ENCODE measurements at regions not wholly inside any gene's neighbourhood (a gene's known extent, or its start where the extent isn't known, plus 50 kb on each side); places are given as distances from the start of the nearest gene placed in this dataset.
"Not testable (repeated sequence)": the region's sequence is repeated elsewhere in the genome, so short reads cannot be mapped to it uniquely, and the experiment has no call there.

DNA sequence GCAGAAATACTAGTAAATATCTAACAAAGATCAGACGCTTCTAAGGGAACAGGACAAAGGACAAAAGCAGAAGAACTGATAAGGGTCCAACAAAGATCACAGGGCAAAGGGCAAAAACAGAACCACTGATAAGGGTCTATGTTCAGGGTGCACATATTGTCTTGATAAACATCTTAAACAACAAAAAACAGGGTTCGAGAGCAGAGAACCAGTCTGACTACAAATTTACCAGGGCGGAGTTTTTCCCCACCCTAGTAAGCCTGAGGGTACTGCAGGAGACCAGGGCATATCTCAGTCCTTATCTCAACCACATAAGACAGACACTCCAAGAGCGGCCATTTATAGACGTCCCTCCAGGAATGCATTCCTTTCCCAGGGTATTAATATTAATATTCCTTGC lies 833.5 kb downstream of the BRINP3 start:
- DNase-seq, result not testable (repeated sequence)

DNA sequence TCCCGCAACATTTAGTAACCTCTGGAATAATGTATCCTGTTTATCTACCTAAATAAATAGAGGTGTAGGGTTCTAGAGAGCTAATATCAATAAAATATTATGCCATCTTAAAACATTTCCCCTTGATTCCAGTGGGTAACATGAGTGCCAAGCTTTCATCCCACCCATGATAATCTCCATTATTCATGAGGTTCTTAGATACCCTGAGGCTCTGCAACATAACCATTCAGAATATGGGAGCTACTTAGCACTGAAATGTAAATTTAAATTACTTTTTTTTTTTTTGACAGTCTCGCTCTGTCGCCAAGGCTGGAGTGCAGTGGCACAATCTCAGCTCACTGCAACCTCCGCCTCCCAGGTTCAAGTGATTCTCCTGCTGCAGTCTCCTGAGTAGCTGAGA lies 832.7 kb downstream of the BRINP3 start:
- DNase-seq, result no peak

DNA sequence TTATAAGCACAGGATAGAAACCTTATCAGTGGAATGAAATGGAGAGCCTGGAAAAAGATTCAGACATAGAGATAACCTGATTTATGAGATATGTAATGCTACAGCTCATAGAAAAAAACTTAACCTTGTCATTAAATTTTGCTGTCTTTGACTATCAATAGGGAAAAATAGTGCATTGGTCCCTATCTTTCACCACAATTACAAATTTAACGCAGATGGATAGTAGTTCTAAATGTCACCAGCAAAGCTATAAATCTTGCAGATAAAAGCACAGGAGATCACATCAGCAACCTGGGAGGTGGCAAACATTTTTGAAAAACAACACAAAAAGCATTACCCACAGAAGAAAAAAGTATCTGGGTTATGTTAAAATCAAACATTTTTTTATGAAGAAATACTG lies 831.6 kb downstream of the BRINP3 start:
- no peak for DNase-seq

DNA sequence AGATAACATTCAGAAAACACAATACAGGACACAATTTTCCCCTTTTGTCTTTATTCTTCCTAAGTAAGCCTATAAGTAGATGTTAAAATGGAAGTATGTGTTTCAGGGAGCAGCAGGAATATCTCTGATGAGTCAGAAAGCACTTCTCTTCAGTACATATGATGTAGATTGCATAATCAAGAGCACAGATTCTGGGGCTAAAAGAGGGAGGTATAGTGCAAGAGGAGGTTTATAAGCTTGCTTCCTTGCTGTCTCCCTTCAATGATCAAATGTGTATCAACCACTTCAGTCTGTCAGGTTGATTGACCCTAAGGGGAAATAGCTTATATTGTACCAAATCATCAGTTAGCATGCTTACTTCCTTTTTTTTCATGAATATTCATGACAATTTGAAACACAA lies 822.8 kb downstream of the BRINP3 start:
- no peak for DNase-seq

DNA sequence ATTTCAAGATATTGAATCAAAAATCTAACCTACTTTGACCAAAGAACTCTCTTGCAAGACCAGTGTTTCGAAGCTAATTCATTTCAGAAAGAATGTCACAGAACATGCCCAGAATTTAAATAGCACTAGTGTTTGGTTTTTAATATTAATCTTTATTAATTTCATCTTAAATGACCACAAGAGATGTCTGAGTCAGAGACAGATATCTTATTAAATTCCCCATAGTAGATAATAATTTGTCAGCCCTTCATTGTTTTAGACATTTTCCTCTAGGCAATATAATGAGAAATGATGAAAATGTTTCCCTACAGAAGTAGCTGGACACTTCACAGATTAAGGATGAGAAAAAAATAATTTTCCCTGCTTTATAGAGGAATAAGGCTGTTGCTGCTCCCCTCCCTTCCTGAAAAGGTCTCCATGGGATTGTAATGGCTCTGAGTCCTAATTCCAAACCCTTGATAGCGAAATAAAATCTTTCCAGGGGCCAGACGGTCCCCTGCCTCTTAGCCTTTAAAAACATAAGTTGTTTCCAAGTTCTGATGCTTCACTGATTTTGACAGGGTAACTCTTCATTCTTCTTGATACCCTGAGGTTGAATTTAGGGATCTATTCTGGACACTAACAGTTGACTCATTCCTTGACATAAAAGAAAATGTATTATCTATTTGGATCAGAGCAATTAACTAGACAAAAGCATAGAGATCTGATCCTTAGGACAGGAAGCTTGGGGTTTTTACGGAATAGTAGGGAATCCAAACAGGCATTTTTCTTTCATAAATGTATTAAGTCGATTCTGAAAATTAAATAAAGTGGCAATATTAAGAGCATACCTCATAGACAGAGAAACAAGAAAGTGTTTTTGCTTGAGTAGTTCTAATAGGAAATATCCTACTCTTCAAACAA lies 820.8 kb downstream of the BRINP3 start:
- no peak for DNase-seq

DNA sequence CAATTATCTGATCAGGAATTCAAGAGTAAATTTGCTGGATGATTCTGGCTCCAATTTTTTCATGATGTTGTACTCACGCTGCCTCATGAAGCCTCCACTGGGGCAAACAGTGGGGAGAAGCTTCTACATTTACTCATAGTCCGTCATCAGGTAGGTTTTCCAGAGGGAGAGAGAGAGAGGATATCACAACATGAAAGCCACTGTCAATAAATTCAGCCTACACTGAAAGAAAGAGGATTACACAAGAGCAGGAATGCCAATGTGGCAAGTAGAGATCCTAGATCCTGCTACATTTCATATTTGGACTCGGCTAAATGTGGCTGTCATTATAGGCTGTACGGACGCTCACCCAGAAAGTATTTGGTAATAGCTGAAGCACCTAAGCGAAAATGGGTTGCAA lies 819.9 kb downstream of the BRINP3 start:
- no peak for DNase-seq

DNA sequence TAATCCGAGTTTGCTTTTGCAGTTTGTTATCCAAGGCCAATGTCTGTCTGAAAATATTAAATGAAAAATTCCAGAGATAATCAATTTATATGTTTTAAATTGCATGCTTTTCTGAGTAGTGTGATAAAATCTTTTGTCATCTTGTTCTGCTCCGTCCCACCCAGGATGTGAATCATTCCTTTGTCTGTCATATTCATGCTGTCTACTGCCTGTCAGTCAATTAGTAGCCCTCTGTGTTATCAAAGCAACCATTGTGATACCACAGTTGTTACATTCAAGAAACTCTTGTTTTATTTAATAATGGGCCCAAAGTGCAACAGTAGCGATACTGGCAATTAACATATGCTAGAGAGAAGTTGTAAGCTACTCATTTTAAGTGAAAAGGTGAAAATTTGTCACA lies 819.3 kb downstream of the BRINP3 start:
- DNase-seq, result no peak

DNA sequence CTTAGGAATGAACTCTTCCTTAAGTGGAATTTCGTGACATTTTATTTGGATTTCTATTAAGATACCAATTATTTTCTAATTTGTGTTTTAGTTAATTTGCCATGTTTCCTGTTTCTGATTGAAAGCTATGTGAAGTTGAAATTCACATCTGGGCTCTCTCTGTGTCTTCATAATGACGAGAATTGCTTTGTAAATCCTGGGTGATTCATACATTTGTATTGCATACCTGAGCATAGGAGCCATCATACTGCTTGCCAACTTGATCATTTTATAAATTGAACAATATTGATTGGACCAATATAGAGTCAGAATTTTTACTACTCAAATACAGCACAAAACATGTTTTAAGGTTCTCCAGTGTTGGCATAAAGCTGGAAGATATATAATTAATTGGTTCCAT lies 817.9 kb downstream of the BRINP3 start:
- DNase-seq, result no peak

DNA sequence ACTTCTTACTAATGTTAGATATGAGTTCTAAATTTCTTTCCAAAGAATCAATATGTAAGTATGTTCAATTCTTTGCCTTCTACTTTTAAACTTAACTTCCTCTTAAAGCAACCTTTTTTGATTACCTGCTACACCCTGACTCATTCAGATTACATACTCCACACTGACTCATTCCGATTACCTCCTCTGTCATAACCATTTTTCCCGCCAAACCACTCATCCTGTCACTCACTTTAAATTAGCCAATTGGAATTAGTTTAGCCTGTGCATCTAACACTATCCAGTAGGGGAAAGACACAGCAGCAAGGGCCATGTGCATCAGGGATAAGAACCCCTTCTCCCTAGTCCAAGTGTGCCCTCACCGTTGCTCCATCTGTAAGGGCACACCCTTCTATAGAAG lies 815.5 kb downstream of the BRINP3 start:
- DNase-seq, result no peak

DNA sequence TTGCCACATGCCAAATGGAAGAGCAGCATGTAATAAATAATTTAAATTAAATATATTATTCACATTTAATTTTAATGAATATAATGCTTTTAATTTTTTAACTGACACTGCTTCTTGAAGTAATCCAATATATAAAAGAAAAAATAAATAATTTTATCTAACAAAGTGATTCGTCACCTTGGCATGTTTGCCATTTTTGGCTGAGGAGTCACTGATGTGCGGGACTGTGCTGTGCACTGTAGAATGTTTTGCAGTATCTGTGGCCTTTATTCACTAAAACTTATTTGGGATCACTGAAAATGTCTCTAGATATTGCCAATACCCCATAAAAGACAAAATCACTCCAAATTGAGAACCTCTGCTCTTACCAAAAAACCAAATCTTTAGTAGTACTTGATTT lies 807.8 kb downstream of the BRINP3 start:
- no peak for DNase-seq

DNA sequence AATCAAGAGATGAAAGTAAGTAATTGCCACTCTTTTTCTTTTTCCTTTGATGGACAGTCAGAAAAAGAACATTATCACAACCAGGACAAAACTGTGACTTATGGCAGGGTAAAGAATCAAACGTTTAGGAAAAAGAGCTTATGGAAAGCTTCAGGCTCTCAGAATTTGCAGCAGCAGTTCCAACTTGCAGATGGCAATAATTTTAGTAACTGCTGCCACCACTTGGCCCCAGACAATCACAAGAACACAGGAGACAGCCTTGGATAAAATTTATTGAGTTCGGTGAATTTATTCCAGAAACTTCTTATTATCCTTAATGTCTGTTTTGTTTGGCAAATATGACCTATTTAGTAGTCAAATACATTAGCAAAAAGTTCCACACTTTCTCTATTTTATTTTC lies 804.4 kb downstream of the BRINP3 start:
- DNase-seq, result no peak

DNA sequence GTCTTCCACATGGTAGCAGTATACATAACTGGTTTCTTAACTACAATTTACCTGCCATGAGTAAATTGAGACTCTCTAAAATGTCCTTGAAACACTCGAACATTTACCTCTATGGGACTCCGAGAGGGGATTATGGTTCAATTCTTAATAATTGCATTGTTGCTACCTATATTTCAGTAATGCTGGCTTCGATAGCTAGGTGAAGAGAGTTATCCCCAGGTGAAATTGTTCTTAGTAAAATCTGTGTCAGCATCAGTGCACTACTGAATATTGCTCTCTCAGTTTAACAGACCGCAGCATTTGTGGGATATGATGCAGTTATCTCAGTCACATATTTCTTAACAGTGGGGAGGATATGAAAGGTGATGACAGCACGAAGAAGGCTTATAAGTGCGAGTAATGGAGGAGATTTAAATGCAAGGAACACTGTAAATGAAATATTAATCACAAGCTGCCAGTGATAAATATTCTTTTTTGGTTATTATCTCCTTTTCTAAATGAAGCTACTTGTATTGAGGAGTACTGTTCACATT lies 801.9 kb downstream of the BRINP3 start:
- no peak for DNase-seq

DNA sequence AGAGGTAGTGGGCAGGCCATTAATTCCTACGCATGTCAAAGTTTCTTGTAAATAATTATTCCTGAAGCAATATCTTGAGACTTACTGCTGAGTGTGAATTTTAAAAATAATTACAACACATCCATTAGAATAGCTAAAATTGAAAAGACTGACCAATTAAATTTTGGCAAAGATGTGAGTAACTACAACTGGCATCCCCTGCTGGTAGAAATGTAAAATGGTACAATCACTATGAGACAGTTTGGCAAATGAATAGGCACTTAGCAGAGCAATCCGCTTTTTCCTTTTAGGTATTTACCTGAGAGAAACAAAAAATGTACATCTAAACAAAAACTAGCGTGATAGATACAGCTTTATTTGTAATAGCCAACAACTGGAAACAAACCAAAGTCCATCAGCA lies 798.9 kb downstream of the BRINP3 start:
- DNase-seq, result no peak

DNA sequence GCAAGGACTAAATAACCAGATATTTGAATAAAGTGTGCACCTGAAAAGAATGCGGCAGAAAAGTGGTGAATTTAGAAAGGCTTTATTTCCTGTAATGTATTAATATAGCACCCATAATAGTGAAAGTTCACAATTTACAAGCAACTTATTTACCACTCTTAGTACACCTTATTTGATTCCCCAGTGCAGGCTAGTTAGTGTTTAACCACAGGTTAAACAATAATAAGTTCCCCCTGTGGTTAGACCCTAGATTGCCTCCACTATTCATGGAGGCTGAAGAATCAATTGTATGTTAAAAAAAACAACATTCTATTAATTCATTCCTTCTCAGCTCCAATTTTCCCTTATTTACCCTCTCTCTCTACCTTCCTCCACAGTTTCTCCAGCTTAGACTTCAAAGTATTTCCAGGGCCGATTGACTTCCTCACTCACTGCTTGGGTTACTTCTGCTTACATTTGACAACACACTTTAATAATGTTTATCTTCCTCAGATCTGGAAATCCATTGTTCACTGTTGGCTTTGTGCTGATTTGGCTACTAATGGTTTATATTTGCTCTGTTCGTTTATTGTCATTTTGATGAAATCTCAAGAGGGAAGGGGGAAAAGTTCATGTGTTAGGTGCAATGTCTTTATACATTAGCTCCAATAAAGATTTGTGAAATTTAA lies 796.3 kb downstream of the BRINP3 start:
- DNase-seq, result no peak

DNA sequence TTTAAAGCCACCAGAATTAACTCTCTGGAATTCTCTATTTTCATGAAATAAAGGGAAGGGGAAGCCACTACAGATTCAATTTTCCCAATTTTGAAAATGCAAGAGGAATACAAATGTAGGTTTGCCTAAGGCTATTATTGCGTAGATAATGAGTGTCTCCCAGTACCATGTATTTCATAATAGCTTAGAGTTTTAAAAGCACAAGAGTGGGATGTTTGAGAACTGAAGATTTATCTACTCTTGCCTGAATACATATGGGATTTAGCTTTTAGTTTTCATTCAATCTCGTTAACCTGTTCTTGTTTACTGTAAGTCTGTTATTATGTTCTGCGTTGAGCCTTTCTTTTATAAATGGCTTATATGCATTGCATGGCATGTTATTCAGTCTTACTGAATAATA lies 795.1 kb downstream of the BRINP3 start:
- DNase-seq, result no peak

DNA sequence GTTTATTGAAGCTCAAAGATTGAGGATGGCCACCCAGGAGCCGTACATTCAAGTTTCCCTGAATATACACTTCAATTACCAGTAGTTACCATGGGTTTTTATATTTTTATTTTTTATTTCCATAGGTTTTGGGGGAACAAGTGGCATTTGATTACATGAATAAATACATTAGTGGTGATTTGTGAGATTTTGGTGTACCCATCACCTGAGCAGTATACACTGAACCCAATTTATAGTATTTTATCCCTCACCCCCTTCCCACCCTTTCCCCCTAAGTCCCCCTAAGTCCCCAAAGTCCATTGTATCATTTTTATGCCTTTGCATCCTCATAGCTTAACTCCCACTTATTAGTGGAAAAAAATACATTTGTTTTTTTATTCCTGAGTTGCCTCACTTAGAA lies 791.4 kb downstream of the BRINP3 start:
- no peak for DNase-seq

DNA sequence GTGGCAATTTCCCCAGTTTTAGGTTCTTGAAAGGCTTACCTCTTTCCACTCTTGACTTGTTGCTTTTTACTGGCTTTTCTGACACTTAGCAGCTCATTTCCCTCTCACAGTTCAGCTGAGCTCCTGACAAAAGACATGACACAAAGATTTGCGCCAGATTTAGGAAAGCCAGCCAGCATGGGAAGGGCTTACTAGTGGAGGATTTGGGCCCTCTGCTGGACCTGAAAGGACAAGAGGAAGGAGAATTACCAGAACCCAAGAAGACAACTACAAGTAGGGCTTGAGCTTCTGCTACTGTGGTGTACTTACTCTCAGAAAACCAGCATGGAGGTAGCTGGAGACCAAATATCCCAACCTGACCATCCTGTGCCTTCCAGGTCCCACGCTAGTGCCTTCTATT lies 784.5 kb downstream of the BRINP3 start:
- no peak for DNase-seq

DNA sequence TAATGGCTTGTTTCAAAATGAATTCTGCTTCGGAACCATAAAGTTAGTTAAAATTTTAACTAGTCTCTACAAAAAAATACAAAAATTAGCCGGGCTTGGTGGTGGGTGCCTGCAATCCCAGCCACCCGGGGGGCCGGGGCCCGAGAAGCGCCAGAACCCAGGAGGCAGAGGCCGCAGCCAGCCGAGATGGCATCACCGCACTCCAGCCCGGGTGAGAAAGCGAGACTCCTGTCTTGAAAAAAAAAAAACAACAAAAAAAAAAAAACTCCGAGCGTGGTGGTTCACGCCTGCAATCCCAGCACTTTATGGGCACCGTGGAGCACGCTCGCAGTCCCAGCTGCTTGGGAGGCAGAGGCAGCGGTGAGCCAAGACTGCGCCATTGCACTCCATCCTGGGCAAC lies 781.4 kb downstream of the BRINP3 start:
- DNase-seq, result no peak

DNA sequence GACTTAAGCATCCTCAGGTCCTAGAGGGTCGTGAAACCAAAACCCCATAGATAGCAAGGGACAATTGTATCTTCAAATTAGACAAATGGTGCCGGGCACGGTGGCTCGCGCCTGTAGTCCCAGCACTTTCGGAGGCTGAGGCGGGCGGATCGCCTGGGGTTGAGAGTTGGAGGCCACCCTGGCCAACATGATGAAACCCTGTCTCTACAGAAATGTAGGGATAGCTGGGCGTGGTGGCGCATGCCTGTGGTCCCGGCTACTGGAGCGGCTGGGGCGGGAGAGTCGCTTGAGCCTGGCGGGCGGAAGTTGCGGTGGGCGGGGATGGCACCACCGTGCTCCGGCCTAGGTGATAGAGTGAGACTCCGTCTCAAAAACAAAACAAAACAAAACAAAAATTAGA lies 780.6 kb downstream of the BRINP3 start:
- DNase-seq, result no peak

DNA sequence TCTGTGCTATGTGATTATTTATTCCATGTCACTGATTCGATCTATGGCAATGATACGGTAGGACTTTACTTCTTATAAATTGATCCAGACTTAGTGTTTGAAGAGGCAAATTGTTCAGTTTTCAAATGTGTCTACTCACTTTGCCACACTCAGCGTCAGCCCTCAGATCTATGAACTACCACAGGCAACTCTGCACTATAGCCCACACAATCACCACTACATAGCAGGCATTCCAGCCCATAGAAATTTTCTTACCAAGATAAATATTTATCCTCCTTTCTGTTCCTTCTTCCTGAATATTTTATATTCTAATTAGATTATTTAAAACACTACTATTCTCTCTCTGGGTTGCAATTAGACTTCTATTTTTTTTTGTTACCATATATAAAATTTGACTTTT lies 776.1 kb downstream of the BRINP3 start:
- DNase-seq, result no peak

DNA sequence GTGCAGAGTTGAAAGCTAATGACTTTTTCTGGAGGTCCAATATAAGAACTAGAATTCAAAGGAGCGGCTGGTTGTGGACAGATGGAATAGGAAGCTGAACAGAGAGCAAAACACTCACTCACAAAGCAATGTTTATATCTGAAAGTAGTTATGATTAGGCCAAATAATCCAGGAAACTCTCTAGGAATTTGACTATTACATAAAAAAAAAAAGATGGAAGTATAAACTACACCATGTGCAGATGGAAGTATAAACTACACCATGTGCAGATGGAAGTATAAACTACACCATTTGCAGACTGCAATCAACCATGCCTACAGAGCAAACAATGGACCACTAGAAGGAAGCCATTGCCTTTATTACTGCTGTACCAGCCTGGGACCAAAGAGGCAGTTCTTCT lies 771.1 kb downstream of the BRINP3 start:
- DNase-seq, result no peak

DNA sequence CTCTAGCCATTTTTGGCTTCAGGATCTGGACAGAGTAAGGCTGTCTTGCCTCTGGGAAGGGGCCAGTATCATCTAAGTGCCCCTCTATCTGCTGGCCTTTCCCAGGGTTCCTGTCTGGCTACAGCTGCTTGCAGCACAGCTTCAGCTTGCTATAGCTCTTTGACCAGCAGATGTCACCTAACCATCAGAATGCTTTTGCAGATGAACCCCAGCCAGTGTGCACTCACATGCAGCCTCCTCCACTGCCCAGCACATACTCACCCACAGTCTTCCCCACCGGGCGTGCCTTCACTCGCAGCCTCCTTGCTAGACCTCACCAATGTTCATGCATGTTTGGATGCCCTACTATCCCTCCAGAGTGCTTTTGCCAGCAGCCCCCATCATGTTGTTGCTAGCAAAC lies 769.0 kb downstream of the BRINP3 start:
- peak; percentile 9 for DNase-seq

DNA sequence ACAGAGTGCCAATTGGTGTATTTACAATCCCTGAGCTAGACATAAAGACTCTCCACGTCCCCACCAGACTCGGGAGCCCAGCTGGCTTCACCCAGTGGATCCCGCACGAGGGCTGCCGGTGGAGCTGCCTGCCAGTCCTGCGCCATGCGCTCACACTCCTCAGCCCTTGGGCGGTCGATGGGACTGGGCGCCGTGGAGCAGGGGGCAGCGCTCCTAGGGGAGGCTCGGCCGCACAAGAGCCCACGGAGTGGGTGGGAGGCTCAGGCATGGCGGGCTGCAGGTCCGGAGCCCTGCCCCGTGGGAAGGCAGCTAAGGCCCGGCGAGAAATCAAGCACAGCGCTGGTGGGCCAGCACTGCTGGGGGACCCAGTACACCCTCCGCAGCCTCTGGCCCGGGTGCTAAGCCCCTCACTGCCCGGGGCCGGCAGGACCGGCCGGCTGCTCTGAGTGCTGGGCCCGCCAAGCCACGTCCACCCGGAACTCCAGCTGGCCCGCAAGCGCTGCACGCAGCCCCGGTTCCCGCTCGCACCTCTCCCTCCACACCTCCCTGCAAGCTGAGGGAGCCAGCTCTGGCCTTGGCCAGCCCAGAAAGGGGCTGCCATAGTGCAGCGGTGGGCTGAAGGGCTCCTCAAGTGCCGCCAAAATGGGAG lies 759.4 kb downstream of the BRINP3 start:
- DNase-seq, result not testable (repeated sequence)

DNA sequence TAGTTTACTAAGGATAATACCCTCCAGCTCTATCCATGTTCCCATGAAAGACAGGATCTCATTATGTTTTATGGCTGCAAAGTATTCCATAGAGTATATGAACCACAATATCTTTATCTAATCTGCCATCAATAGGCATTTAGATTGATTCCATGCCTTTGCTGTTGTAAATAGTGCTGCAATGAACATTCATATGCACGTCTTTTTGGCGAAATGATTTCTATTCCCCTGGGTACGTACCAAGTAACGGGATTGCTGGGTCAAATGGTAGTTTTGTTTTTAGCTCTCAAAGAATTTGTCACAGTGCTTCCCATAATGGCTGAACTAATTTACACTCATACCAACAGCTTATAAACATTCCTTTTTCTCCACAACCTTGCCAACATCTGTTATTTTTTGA lies 750.9 kb downstream of the BRINP3 start:
- no peak for DNase-seq
